Uterus (tissue), 3 donors: ENCODE measurements at regions not wholly inside any gene's neighbourhood (a gene's known extent, or its start where the extent isn't known, plus 50 kb on each side); places are given as distances from the start of the nearest gene placed in this dataset.

Source experiments
- DNase-seq, 2 donors: peaks; one replicate each; pipeline ENCODE4 v3.0.0-alpha.2; 2019 to 2020
- H3K27ac ChIP-seq, 2 donors: fragments of 200-600 bp; sonication (generic); 1 replicate in 1 of 2; 2 replicates in 1 of 2; pipeline ENCODE4 v1.5.1; 2016 to 2018
- H3K27me3 ChIP-seq, 2 donors: fragments of 200-600 bp; sonication (generic); one replicate each; pipeline ENCODE4 v1.5.1; 2018 to 2019; ENCODE audit warnings: control low read depth in 1 of 2
- H3K36me3 ChIP-seq, 2 donors: fragments of 200-600 bp; sonication (generic); one replicate each; pipeline ENCODE4 v1.5.1; 2019; ENCODE audit warnings: control low read depth in 1 of 2
- H3K4me1 ChIP-seq, 2 donors: fragments of 200-600 bp; sonication (generic); one replicate each; pipeline ENCODE4 v1.5.1; 2018 to 2019; ENCODE audit warnings: control low read depth in 1 of 2
- H3K4me3 ChIP-seq, 2 donors: fragments of 200-600 bp; sonication (generic); 1 replicate in 1 of 2; 2 replicates in 1 of 2; pipeline ENCODE4 v1.5.1; 2018 to 2019; ENCODE audit warnings: mild to moderate bottlenecking in 1 of 2
- H3K9me3 ChIP-seq, 2 donors: fragments of 200-600 bp; sonication (generic); one replicate each; pipeline ENCODE4 v1.5.1; 2019; ENCODE audit warnings: control low read depth in 1 of 2
- POLR2A ChIP-seq, 2 donors: fragments of 450-650 bp; IDR thresholded peaks; one replicate each; pipeline ENCODE4 v1.6.1; 2016; ENCODE audit warnings: antibody characterized with exemption in 2 of 2, mild to moderate bottlenecking in 1 of 2, moderate library complexity in 1 of 2
- intact Hi-C: fragments of 100-400 bp; cut with DNase I; formaldehyde crosslinking; loops from one replicate; pipeline ENCODE4 v1.15.1; 2023; ENCODE audit warnings: low total_unique reads
- TF ChIP-seq, protein P1 (sequence below), 4 experiments: fragments of 200-600 bp in 2 of 4; fragments of 450-650 bp in 2 of 4; sonication (generic) in 2 of 4; IDR thresholded peaks; one replicate each; pipeline ENCODE4 v1.5.1; 2016 to 2019; ENCODE audit warnings: antibody characterized with exemption in 4 of 4, mild to moderate bottlenecking in 2 of 4, moderate library complexity in 1 of 4
- donor health status: DM: yes; HTN: yes; CAD: no.

DNA sequence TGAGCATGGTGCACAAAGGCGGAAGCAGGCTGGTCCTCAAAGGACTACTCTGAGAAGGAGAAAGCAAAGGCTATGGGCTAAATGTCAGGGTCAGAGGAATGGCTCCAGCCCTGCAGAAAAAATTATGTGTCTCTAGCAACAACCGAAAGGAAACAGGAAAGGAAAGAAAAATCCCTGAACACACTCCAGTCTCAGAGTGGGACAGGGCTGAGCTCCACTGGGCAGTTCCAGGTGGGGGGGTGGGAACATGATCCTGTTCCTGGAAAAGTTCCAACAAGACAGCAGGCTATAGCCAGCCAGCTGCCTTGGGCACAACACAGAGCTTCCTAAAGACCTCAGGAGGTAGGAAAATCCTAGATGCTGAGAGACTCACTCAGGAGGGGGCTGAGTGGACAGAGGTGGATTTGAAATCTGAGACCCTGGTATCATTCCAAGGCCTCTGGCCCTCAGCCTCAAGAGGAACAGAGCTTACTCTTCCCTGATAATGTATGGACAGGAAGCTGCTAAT is 1088.2 kb downstream of the TBC1D22A start:
- no peak overlapping the region for H3K27ac ChIP-seq
- intact Hi-C loops = no loop called here

DNA sequence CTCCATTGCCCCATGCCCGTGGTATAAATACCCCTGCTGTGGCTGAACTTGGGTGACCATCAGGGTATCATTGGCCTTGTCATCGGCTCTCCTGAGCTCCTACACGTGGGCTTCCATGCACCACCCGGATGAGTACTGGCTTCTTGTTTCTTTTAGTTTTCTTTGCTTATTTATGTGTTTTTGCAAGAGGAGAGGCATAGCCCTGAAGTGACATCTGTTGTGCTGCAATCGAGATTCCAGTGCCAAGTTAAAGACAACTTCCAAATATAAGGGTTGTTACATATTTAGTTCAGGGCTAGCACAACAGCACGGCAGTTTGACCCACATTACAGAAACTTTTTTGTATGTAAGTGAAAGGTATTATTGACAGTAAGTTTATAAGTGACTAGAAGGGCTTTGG is 1087.1 kb downstream of the TBC1D22A start:
- no peaks in the 10 kb centered on the region for H3K9me3 ChIP-seq
- H3K4me3 ChIP-seq = no peak overlapping the region
- TF ChIP-seq POLR2A (IDR thresholded peaks at IDR 0.05) = no peak
- TF ChIP-seq, protein P1, sequence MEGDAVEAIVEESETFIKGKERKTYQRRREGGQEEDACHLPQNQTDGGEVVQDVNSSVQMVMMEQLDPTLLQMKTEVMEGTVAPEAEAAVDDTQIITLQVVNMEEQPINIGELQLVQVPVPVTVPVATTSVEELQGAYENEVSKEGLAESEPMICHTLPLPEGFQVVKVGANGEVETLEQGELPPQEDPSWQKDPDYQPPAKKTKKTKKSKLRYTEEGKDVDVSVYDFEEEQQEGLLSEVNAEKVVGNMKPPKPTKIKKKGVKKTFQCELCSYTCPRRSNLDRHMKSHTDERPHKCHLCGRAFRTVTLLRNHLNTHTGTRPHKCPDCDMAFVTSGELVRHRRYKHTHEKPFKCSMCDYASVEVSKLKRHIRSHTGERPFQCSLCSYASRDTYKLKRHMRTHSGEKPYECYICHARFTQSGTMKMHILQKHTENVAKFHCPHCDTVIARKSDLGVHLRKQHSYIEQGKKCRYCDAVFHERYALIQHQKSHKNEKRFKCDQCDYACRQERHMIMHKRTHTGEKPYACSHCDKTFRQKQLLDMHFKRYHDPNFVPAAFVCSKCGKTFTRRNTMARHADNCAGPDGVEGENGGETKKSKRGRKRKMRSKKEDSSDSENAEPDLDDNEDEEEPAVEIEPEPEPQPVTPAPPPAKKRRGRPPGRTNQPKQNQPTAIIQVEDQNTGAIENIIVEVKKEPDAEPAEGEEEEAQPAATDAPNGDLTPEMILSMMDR (IDR thresholded peaks at IDR 0.05) = no peak
- intact Hi-C loops = no loop called here
- H3K27me3 ChIP-seq = no peaks in the 10 kb centered on the region
- no peak for DNase-seq
- H3K36me3 ChIP-seq = no peaks in the 10 kb centered on the region
- no peaks in the 10 kb centered on the region for H3K4me1 ChIP-seq
- H3K27ac ChIP-seq = no peak overlapping the region

More for the DNA sequence above, 1088.2 kb downstream of the TBC1D22A start:
- Histone ChIP-seq H3K27me3 (no peaks in the 10 kb centered on the region), H3K36me3 (no peaks in the 10 kb centered on the region), H3K4me3 (no peak overlapping the region), H3K9me3 (no peaks in the 10 kb centered on the region), H3K4me1 (no peaks in the 10 kb centered on the region)
- TF ChIP-seq POLR2A (IDR thresholded peaks at IDR 0.05) = no peak
- TF ChIP-seq, protein P1 (IDR thresholded peaks at IDR 0.05) = no peak
- DNase-seq = no peak

DNA sequence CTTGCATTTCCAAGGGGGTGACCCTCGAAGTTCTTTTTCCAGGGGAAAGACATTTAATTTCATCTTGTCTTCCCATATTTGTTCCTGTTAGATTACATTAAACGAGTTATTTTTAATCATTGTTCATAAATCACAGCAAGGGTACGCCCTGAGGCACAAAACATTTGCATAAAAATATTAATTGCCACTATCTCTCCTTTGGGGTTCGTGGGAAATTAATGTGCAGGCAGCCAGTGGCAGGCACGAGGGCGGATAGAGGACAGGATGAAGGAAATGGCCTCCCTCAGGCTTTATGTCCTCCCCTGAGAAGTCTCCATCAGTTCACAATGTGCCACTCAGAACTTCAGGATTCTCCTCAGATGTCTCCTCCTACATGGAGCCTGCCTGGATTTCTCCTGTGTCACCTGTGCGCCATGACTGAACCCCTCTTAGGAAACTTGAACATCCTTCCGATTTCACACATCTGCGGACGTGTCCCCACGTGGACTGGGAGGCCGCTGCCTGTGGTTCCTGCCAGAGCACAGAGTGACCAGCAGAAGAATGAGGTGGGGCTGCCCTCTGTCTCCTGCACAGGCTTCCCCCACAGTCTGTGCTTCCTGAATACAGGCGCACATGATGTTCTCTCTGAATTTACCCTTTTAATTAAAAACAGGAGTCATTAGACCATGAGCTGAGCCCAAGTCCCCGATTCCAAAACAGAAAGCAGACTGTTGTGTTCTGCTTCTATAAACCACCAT is 1085.9 kb downstream of the TBC1D22A start:
- no peak overlapping the region for H3K27ac ChIP-seq

DNA sequence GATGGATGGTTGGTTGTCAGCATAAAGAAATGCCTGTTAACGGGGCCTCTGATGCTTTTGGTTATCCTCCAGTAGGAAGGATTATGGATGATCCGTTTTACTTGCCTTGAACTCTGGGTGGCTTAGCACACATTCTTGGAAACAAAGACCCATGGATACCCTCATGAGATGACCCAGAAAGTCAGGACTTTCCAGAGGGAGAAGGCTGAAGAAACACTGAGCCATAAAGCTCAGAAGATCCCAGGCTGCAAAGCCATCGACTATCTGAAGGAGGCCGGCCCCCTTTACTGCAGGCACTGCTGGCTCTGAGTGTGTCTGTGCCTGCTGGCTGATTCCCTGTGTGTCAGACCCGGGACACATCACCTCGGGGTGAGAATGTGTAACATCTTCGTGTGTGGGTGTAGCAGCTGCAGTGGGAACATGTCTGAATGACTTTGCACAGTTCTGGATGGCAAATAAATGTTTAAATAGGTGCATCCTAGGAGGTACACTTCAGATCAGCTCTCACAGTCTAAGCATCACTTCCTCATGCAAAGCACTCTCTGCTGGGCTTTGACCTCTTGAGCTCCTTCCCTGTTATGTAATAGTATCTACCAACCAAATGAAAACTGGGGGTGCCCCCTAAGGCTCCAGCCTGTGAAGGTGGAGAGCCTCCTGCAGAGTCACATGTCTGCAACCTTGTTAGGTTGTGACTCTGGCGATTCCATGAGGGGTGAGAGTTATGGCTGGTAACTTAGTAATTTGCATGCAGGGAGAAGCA is 1084.9 kb downstream of the TBC1D22A start:
- no peak overlapping the region for H3K27ac ChIP-seq
- no peaks in the 10 kb centered on the region for H3K36me3 ChIP-seq
- intact Hi-C loops = no loop called here
- TF ChIP-seq POLR2A (IDR thresholded peaks at IDR 0.05) = no peak
- TF ChIP-seq, protein P1 (IDR thresholded peaks at IDR 0.05) = no peak
- H3K4me3 ChIP-seq = no peak overlapping the region
- H3K27me3 ChIP-seq = no peaks in the 10 kb centered on the region
- no peaks in the 10 kb centered on the region for H3K9me3 ChIP-seq
- DNase-seq = no peak
- H3K4me1 ChIP-seq = no peaks in the 10 kb centered on the region

More for the DNA sequence above, 1085.9 kb downstream of the TBC1D22A start:
- Histone ChIP-seq H3K4me3 (no peak overlapping the region), H3K9me3 (no peaks in the 10 kb centered on the region), H3K36me3 (no peaks in the 10 kb centered on the region), H3K27me3 (no peaks in the 10 kb centered on the region), H3K4me1 (no peaks in the 10 kb centered on the region)
- intact Hi-C loops = no loop called here
- DNase-seq = no peak
- TF ChIP-seq, protein P1 (IDR thresholded peaks at IDR 0.05) = no peak
- TF ChIP-seq POLR2A (IDR thresholded peaks at IDR 0.05) = no peak

DNA sequence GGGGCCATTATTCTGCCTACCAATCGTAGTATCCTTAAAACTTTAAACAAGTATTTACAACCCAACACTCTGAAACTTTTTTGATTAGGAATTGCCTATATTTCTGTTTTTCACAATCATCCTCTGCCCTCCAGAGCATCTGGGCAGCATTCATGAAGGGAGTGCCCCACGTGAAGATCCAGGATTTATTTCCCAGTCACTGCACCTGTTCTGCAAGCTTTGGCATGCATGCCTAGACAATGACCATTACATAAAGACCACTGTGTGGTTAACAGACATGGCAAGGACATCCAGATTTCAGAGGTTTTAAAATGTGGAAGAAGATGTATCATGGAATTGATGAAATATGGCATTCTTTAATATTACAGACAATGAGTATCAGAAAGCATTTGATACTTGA is 1083.8 kb downstream of the TBC1D22A start:
- intact Hi-C loops = no loop called here
- DNase-seq = no peak
- Histone ChIP-seq H3K4me3 (no peak overlapping the region), H3K27ac (no peak overlapping the region), H3K4me1 (no peaks in the 10 kb centered on the region), H3K9me3 (no peaks in the 10 kb centered on the region), H3K36me3 (no peaks in the 10 kb centered on the region), H3K27me3 (no peaks in the 10 kb centered on the region)
- TF ChIP-seq, protein P1 (IDR thresholded peaks at IDR 0.05) = no peak
